AML-193 (cell line): ENCODE measurements at regions not wholly inside any gene's neighbourhood (a gene's known extent, or its start where the extent isn't known, plus 50 kb on each side); places are given as distances from the start of the nearest gene placed in this dataset.

Experiments
- DNase-seq, 2 experiments: peaks; one replicate each; lab custom pipeline; 2025; lab: John Stamatoyannopoulos, UW

DNA sequence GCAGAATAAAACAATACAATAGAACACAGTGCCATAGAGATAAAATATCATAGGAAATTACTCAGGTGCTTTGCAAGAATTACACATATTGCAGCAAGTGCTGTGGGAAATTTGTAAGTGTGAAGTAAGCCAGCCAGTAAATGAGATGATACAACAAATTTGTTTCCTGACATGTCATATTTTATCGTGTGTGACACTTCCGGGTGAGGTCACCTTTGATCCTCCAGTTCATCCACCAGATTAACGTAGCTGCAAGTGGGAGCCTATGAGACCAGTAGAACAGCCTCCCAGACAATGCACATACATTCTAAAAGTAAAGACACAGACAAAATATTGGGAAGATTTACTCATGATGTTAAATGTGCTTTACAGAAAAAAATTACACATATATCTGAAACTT is 72.2 kb downstream of the PRDM9 start:
- no peak for DNase-seq

DNA sequence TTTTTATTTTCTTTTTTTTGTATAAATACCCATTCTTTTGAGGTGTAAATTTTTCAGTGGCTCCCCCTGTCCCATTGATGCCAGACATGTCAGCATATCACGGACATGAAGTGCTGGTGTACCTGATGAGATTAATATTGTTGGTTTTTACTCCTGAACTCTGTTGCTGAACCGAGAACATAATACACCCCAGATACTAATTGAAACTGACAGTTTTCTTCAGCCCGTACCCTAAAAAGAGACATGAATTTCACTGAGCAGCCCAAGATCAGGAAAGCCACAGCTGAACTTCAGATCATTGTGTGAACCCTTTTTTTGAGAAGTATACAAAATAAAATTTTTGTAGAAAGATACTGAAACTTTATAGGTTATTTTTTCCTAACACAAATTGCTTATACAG is 75.7 kb downstream of the PRDM9 start:
- no peak for DNase-seq

DNA sequence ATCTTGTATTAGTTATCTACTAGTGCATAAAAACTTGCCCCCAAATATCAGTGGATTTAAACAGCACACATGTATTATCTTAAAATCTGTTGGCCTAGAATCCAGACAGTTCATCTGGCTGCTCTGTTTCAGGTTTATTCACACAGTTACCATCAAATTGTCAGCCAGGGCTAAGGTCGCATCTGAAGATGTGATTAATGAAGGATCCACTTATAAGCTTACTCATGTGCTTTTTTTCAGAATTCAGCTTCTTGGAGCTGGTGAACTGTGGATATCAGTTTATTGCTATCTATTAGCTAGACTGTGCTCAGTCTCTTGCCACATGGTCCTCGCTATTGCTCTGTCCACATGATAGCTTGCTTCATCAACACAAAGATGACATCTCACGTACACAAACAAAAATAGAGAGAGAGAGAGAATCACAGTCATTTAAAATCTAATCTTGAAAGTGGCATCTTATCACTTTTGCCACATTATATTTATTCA is 81.5 kb downstream of the PRDM9 start:
- DNase-seq: no peak

DNA sequence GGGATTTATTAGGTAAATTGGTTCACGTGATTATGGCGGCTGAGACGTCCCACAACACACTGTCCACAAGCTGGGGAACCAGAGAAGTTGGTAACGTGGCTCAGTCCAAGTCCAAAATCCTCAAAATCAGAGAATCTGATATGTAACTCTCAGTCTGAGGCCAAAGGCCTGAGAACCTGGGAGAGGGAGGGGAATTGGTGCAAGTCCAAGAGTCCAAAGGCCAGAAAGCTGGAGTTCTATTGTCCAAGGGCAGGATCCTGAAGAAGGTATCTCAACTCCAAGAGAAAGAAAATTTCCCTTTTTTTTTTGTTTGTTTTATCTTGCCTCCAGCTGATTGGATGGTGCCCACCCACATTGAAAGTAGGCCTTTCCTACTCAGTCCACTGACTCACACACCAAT is 83.8 kb downstream of the PRDM9 start:
- no peak for DNase-seq

DNA sequence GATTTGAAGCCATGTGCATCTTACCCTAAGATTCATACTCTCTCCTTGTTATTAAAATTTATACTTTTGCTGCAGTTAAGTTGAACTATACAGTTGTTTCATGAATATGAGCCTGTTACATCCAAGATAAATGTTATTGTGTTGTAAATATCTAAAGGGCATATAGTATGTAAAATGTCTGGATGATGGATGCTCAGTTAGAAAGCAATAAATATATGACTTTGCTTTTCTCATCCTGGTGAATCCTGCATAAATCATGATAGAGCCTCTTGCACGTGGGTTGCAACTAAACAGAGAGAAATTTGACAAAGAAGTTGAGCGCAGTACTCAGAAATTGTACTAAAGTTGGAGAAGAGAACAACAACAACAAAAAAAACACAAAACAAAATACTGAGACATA is 99.5 kb downstream of the PRDM9 start:
- DNase-seq: no peak

DNA sequence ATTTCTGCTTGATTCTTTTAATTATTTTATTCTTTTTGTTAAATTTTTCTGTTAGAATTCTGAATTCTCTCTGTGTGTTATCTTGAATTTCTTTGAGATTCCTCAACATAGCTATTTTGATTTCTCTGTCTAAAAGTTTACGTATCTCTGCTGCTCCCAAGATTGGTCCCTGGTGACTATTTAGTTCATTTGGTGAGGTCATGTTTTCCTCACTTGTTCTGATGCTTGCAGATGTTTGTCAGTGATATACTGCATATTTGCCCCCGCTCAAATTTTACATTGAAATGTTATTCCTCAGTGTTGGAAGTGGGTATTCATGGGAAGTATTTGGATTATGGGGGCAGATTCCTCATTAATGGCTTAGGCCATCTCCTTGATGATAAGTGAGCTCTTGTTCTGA is 105.3 kb downstream of the PRDM9 start:
- no peak for DNase-seq

DNA sequence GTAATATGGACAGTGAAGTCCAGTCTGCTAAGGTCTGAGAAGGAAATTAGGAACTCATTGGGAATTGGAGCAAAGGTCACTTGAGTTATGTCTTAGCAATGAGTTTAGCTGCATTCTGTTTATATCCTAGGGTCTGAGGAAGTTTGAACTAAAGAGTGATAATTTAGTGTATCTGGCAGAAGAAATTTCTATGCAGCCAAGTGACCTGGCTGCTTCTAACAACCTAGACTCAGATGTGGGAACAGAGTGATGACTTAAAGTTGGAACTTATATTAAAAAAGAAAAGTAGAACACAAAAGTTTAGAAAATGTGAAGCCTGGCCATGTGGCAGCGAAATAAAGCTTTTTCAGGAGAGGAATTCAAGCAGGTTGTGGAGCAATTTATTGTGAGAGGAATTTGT is 106.2 kb downstream of the PRDM9 start:
- no peak for DNase-seq

DNA sequence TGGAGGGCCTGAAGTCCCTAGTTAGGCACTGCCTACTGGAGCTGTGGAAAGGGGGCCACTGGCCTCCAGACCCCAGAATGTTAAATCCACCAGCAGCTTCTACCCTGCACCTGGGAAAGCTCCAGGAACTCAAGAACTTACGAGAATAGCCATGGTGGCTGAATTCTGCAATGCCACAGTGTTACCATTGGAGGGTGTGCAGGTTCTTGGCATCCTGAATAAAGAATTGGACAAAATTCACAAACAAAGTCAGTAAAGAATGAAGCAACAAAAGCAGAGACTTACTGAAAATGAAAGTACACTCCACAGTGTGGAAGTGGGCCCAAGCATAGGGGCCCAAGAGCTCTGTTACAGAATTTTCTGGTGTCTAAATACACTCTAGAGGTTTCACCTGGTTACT is 107.0 kb downstream of the PRDM9 start:
- DNase-seq: no peak

DNA sequence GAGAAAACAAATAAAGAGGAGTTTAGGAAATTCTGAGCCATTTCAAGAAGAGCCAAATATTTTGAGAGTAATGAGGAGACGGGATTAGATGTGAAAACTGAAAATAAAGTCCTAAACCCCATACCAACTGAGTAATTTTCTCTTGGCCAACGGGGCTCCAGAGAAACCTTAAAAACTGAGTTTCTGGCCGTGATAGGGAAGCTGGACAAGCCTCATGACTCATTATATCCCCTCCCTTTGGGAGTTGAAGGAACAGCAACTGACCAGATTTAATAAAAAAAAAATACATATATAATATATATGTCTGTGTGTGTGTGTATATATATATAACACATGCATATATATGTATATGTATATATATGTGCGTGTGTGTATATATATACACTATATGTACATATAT is 119.6 kb downstream of the PRDM9 start:
- DNase-seq: no peak

DNA sequence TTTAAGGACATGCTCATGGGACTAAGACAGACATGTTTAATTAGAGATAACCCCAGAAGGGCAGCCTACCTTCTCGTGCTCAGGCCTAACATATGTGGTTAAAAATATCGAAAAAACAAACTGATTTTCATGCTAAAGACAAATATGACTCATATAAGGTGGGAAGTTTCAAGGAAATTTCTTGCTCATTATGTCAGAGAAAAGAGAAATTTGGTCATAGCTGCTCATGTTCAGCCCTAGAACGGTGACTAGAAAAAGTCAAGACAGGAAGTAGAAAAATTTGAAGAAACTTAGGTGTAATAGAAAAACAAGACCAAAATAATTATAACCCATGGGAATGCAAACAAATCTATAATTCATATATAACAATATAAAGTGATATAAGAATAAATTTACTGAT is 120.6 kb downstream of the PRDM9 start:
- DNase-seq: no peak

DNA sequence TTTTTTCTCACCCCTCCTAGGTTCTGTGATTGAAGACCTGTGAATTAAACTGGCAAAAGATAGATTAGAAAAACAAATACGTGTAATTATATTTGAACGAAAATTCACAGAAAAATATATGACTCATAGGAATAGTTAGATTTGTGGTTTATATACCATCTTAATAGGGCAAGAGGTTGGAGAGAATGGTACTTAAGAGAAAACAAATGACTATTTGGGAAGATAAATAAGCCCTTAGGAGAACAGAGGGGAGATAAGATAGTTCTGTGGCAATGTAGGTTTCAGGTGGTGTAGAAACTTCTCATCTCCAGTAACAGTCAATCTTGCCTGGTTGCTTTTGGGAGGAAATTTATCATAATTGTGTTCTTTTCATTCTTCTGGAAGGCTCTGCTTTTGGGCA is 122.0 kb downstream of the PRDM9 start:
- DNase-seq: no peak

DNA sequence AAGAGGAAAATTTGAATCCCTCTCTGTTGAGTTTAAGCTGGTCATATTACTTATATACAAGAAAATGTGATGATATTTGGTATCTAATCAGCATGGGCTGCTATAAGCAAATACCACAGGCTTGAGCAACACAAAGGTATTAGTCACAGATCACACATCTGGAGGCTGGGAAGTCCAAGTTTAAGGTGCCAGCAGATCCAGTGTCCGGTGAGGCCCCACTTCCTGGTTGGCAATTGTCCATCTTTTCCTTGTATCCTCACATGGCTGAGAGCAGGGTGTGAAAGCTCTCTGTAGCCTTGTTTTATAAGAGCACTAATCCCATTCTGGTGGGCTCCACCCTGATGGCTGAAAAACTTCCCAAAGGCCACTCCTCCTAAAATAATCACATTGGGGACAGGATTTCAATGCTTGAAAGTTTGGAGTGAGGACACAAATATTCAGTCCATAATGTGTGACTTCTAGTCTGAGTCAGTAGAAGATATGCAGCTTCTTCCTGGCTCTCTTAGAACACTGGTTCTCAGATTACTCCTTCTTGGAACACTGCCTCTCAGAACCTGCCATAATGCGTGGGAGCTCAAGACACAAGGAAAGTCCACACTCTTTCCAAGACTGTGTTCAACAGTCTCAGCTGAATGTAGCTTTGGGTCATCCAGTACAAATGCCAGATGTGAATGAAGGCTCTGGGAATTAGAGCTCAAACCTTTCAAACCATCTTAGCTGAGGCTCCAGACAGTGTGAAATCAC is 124.1 kb downstream of the PRDM9 start:
- no peak for DNase-seq

DNA sequence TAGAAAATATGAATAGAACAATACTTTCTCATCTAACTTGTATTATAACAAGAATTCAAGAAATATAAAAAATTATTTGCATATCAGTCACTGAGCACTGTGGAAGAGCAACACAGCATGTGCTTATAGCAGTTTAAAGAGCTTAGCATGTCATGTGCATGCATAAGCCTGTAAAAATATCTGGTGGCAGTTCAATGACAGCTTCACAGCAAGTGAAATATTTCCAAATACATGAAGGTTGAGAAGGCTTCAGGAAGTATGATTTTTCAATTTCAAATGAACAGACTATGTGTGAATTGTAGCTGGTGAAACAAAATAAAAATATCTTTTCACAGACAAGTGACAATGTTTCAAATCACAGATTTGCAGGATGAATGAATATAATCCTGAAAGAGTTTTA is 128.5 kb downstream of the PRDM9 start:
- no peak for DNase-seq

DNA sequence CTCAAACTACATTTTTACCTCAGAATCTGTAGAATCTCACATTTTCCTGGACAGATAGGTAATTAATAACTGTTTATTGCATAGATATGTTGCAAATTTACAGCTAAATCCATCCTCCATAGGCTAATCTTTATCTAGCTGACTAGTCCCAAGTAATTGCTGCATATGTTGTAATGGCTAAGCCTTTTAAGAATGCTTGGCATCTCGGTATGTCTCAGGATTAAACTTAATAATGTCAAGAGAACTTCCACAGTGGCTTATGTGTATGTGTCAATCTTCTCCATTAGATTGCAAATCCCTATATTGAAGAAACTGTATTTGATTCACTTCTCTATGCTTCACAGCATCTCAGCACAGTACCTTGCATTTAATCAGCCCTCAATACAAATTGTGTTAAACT is 131.9 kb downstream of the PRDM9 start:
- no peak for DNase-seq

DNA sequence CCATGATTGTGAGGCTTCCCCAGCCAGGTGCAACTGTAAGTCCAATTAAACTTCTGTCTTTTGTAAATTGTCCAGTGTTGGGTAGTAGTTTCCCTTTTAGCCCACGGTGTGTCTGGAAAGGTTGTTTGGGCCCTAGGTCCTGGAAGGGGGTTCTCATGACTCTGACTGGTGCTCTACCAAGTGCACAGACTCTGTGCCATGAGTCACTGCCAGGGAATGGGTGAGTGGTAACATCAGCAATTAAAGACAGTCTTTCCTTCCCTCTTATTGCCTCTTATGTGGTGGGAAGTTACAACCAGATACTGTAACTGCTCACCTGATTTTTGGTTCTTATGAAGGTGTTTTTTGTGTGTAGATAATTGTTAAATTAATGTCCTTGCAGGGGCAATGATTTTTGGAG is 141.2 kb downstream of the PRDM9 start:
- no peak for DNase-seq

DNA sequence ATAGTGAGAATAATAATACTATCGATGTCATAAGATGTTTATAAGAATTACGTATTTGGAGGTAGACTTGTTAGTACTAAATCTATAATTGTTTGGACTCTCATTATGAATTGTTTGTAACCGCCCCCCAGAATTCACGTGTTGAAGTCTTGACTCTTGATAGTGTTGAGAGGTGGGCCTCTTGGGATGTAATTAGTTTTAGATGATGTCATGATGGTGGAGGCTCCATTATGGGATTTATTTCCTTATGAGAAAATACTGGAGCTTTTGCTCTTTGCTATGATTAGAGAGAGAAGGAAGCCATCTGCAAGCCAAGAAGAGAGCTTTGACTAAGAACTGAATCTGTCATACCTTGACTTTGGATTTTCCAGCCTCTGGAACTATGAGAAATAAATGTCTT is 142.2 kb downstream of the PRDM9 start:
- no peak for DNase-seq

DNA sequence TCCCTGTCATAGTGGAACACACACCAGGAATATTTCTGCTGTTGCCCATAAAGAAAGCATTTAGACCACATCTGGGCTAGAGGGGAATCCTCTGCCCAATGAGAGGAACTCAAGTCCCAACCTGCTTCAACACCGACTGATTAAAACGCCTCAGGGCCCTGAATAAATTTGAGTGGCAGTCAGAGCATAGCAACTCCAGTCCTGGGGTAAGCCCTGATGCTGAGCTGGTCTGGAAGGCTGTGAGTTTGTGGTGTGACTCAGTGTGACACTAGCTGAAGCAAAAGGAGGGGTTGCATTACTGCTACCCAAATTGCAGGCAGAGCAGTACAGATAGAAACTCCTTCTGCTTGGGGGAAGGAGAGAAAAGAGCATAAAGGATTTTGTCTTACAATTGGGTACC is 148.3 kb downstream of the PRDM9 start:
- no peak for DNase-seq

DNA sequence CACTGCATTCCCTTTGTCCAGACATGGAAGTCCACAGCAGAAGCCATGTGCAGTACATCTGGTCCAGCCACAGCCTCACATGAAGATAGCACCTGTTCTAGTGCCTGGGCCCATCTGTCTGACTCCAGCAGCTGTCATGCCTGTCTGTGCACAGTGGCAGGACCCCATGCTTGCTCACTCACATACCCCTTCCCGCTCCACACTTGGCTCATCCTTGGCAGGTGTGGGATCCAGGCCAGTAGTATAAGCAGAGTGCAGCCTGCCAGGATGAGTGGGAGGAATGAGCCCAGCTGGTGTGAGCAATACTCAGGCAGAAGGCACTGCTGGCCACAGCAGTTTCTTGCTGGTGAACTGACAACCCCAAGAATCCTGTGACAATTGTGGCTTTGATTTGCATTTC is 168.0 kb downstream of the PRDM9 start:
- DNase-seq: no peak

DNA sequence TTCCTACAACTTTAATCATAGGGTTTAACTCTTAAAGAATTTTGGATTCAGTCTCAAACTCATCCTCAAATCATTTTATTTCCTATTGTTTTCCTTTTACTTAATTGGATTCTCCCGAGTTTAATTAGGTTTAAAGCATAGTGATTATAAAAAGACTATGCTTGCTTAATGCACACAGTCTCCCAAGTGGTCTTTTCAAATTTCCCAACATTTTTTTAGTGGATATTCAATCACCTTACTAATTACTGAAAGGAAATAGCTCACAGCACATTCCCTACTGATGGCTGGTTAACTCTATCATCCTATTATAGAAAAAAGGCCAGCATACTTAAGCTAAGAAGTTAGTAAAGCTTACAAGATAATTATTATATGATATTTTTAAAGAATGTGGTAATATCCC is 170.6 kb downstream of the PRDM9 start:
- DNase-seq: no peak

DNA sequence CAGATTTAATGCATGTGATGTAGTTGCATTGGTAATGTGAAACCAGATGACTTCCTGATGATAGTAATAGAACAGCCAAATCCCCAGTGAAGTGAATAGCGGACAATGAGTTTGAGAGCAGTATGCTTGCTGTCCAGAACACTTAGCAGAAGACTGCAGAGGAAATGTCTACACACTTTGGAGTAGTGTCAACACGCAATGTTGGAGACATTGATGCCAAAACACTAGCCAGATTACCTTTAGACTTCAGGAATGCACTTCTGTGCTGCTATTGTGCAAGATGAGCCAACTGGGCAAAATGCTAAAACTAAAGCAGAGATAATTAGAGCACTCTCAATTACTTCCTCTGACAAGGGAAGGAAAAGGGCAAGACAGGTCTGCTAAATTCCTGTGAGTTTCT is 176.7 kb downstream of the PRDM9 start:
- DNase-seq: no peak

DNA sequence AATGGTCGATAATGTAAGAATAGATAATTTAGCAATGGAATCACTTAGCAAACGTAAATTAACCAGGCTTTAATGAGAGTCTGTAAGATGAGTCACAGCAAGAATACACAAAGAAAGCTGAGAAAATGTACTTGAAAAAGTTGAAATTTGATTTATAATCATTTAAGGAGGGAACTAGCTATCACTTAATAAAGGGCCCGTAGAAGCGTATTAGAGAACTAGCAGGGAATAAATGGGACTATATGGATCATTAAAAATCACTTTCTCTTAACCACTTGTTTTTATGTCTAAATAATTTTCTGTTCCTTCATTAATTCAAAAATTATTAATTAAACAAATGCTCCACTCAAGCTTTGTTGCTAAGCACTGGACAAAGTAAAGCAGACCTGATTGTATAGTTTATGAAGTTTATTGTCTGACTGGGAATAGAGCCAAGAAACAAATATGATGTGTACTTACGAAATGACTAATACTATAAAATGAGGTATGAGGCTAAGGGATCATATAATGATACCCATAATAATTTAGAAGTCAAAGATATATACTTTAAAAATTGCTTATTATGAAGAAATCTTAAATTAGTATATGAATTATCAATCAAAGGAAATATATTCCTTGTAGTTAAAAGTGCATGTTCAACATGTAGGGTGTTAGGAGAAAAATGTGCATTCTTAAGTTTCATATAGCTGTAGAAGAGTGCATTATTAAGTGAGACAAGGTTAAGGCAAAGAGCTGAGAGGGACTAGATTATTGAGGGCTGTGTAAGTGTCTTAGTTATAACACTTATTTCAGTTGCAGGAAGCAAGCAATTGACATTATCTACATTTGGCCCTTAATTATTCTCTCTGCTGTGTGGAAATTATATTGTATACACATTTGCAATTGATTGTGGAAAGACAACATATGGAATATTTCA is 196.8 kb downstream of the PRDM9 start:
- DNase-seq: no peak

DNA sequence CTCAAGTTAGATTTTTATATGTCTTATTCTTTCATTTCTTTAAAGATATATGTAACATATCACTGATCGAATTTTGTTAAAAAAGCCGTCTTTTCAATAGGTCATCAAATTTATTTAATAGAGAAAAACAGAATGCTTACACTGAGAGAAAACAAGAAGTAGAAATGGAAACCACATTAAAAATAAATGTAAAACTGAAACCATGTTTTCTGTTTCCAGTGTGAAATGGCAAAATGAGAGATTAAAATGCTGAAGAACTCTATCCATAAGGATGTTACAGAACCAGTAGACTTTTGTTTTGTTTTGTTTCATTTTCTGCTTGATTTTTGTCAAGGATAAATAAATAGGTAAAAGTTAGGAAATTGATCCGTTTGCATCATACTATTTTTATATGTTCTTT is 210.1 kb downstream of the PRDM9 start:
- no peak for DNase-seq

DNA sequence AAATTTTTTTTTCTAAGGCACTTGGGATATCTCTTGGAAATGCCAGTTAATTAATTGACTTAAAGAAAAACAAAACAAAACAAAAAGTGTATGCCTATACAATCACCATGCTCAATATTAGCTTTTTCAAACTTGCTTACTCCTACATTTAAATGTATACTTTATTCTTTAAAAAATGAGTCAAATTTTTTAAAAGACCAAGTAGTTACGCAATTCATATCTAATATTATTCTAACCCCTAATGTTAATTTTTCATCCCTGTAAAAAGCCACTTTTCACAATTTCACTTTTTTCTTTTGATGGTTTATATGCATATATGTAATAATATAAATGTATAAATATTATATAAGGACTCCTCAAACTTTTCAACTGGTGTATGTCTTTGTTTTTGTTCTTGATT is 211.2 kb downstream of the PRDM9 start:
- DNase-seq: no peak
